ENCODE measurements at regions not wholly inside any gene's neighbourhood (a gene's known extent, or its start where the extent isn't known, plus 50 kb on each side); places are given as distances from the start of the nearest gene placed in this dataset.

DNA sequence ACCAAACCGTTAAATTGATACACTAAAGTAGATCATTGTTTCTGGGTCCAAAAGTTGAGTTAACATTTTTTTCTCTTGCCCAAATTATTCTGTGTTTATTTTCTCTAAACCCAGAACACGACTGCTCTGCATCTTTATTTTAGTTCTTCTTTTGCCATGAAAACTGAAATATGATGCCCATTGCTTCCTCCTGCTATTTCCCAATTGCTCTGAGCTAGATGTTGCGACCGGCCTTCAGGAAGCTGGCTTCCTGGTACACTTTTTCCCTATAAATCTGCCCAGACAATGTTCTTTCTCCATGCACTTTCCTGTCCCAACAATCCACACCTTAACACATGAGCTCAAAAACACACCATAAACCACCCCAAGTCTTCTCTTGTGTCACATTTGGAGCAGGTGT is 501.4 kb downstream of the FBXO15 start:
- TF ChIP-seq CTCF (IDR thresholded peaks at IDR 0.05; ENCODE audit: unreplicated experiment in 3 of 3) = no peak

DNA sequence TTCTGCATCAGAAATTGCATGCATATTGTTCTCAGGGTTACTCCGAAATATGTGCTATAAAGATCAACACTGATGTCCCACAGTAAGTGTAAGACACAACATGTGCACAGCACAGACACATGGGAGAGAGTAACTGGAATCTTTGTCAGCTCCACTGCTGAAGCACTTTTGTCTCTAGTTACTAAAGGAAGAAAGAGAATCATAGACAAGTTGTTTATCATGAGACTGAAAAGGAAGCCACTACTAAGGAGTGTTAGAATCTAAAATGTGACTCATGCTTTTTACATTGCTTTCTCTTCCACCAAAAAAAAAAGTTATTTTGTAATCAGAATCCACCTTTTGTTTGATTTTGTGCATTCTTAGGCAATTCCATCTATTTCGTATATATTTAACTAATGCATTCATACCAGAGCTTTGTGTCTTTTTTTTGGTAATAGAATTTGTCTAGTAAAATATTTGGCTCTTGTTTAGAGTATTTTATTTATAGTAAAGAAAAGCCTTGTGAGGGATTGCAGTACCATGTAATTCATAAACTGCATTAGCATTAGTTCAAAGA is 502.4 kb downstream of the FBXO15 start:
- Mint-ChIP-seq H3K9me3 (no peaks in the 10 kb centered on the region), H3K4me1 (no peaks in the 10 kb centered on the region), H3K4me3 (no peak overlapping the region), H3K27ac (no peak overlapping the region), H3K27me3 (ENCODE audit: low read depth) (no peaks in the 10 kb centered on the region), H3K36me3 (ENCODE audit: low read depth) (no peaks in the 10 kb centered on the region)
- TF ChIP-seq CTCF (IDR thresholded peaks at IDR 0.05; ENCODE audit: unreplicated experiment in 3 of 3) = no peak

More for the DNA sequence above, 501.4 kb downstream of the FBXO15 start:
- Mint-ChIP-seq H3K9me3 (no peaks in the 10 kb centered on the region), H3K36me3 (ENCODE audit: low read depth) (no peaks in the 10 kb centered on the region), H3K4me3 (no peak overlapping the region), H3K4me1 (no peaks in the 10 kb centered on the region), H3K27ac (no peak overlapping the region), H3K27me3 (ENCODE audit: low read depth) (no peaks in the 10 kb centered on the region)

- Mint-ChIP-seq H3K27ac (no peak overlapping the region), H3K9me3 (no peaks in the 10 kb centered on the region), H3K4me3 (no peak overlapping the region), H3K27me3 (ENCODE audit: low read depth) (no peaks in the 10 kb centered on the region), H3K4me1 (no peaks in the 10 kb centered on the region), H3K36me3 (ENCODE audit: low read depth) (no peaks in the 10 kb centered on the region)
- no peak for TF ChIP-seq CTCF (IDR thresholded peaks at IDR 0.05; ENCODE audit: unreplicated experiment in 3 of 3)
These were observed 507.8 kb downstream of the FBXO15 start for GRCh38 chr18:73639788-73640187.

GRCh38 chr18:73638709-73639108 is 508.9 kb downstream of the FBXO15 start:
- no peaks in the 10 kb centered on the region for H3K4me1 Mint-ChIP-seq
- no peak overlapping the region for H3K27ac Mint-ChIP-seq
- no peaks in the 10 kb centered on the region for H3K9me3 Mint-ChIP-seq
- H3K27me3 Mint-ChIP-seq (ENCODE audit: low read depth) = no peaks in the 10 kb centered on the region
- no peak for TF ChIP-seq CTCF (IDR thresholded peaks at IDR 0.05; ENCODE audit: unreplicated experiment in 3 of 3)
- no peak overlapping the region for H3K4me3 Mint-ChIP-seq
- no peaks in the 10 kb centered on the region for H3K36me3 Mint-ChIP-seq (ENCODE audit: low read depth)

GRCh38 chr18:73636355-73636754 is 511.3 kb downstream of the FBXO15 start:
- no peak overlapping the region for H3K27ac Mint-ChIP-seq
- no peaks in the 10 kb centered on the region for H3K9me3 Mint-ChIP-seq
- H3K36me3 Mint-ChIP-seq (ENCODE audit: low read depth) = no peaks in the 10 kb centered on the region
- no peak overlapping the region for H3K4me3 Mint-ChIP-seq
- no peaks in the 10 kb centered on the region for H3K27me3 Mint-ChIP-seq (ENCODE audit: low read depth)
- no peaks in the 10 kb centered on the region for H3K4me1 Mint-ChIP-seq
- no peak for TF ChIP-seq CTCF (IDR thresholded peaks at IDR 0.05; ENCODE audit: unreplicated experiment in 3 of 3)

DNA sequence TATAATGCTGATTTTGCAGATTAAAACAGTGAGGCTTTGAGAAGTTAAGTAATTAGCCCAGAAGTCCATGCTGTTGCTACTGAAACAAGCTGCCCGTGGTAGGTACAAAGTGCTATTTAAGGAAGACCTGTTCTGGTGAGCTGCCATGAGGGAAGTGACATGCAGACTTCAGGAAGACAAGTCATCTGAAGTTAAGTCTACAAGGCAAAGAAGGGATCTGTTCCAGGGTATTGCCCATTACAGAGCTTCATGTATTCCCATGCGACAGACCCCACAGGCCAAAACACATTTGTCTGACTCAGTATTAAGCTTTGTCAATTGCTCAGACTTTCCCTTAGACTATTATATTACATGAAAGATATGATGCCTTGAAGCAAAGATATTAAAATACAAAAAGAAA is 520.8 kb downstream of the FBXO15 start:
- no peak overlapping the region for H3K27ac Mint-ChIP-seq
- H3K9me3 Mint-ChIP-seq = no peaks in the 10 kb centered on the region
- TF ChIP-seq CTCF (IDR thresholded peaks at IDR 0.05; ENCODE audit: unreplicated experiment in 3 of 3) = no peak
- H3K36me3 Mint-ChIP-seq (ENCODE audit: low read depth) = no peaks in the 10 kb centered on the region
- no peak overlapping the region for H3K4me3 Mint-ChIP-seq
- no peaks in the 10 kb centered on the region for H3K27me3 Mint-ChIP-seq (ENCODE audit: low read depth)
- H3K4me1 Mint-ChIP-seq = no peaks in the 10 kb centered on the region

Measured in nephron (organoid).